KMS-11 (cell line): ENCODE measurements at regions not wholly inside any gene's neighbourhood (a gene's known extent, or its start where the extent isn't known, plus 50 kb on each side); places are given as distances from the start of the nearest gene placed in this dataset.

Experiments
- H2AFZ ChIP-seq: fragments of 200-600 bp; sonication (generic); 2 replicates; pipeline ENCODE4 v1.6.1; 2016; ENCODE audit warnings: antibody characterized with exemption, mixed run types, low read depth
- H3K27ac ChIP-seq: fragments of 200-600 bp; sonication (generic); 2 replicates; pipeline ENCODE4 v1.6.1; 2016; ENCODE audit warnings: mild to moderate bottlenecking, mixed run types
- H3K27me3 ChIP-seq: fragments of 200-600 bp; sonication (generic); 2 replicates; pipeline ENCODE4 v1.6.1; 2017; ENCODE audit warnings: mild to moderate bottlenecking, low read depth, mixed run types, moderate library complexity; ENCODE audit not compliant: insufficient read depth
- H3K36me3 ChIP-seq: fragments of 200-600 bp; sonication (generic); 2 replicates; pipeline ENCODE4 v1.6.1; 2017; ENCODE audit warnings: mild to moderate bottlenecking, mixed run types; ENCODE audit not compliant: insufficient read depth
- H3K4me1 ChIP-seq: fragments of 200-600 bp; sonication (generic); 2 replicates; pipeline ENCODE4 v1.6.1; 2016; ENCODE audit warnings: mild to moderate bottlenecking, low read depth, mixed run types; ENCODE audit not compliant: poor library complexity, severe bottlenecking
- H3K4me2 ChIP-seq: fragments of 200-600 bp; sonication (generic); 2 replicates; pipeline ENCODE4 v1.7.0; 2016; ENCODE audit warnings: mild to moderate bottlenecking, mixed run types
- H3K4me3 ChIP-seq: fragments of 200-600 bp; sonication (generic); IDR thresholded peaks from 2 replicates; pipeline ENCODE4 v1.6.1; 2017; ENCODE audit warnings: low read depth, low read length, mixed read lengths; ENCODE audit not compliant: insufficient read depth
- H3K79me2 ChIP-seq: fragments of 200-600 bp; sonication (generic); 2 replicates; pipeline ENCODE4 v1.6.1; 2016; ENCODE audit warnings: low read depth, mixed run types; ENCODE audit not compliant: insufficient read depth
- H3K9ac ChIP-seq: fragments of 200-600 bp; sonication (generic); 2 replicates; pipeline ENCODE4 v1.6.1; 2016; ENCODE audit warnings: mild to moderate bottlenecking, mixed run types
- H4K20me1 ChIP-seq: fragments of 200-600 bp; sonication (generic); 2 replicates; pipeline ENCODE4 v1.6.1; 2016; ENCODE audit warnings: mild to moderate bottlenecking, mixed run types; ENCODE audit not compliant: insufficient read depth
- TF ChIP-seq, protein P1 (sequence below): fragments of 200-600 bp; sonication (generic); conservative IDR thresholded peaks from 2 replicates; pipeline ENCODE4 v1.6.1; 2017; ENCODE audit warnings: low read depth, mild to moderate bottlenecking, antibody characterized with exemption, low read length, moderate library complexity, mixed read lengths

DNA sequence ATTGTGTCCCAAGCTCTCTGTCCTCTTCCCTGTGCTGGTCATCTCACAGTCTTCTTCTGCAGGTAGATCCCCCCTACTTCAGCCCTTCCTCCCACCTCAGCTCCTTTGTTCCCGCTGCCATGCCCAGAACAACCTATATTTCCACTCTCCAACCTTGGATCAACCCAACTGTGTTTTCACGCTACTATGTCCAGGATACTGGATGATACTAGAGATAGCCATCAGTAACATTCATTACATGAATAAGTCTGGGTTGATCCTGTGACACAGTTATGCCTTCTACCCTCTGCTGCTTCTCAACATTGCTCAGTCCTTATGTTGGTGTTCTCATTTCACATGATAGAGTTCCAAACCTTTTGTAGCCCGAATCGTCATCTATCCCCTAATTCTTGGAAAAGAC, 286.4 kb downstream of the ZEB1 start:
- Histone ChIP-seq H3K27me3 (no peaks in the 10 kb centered on the region), H3K4me1 (no peaks in the 10 kb centered on the region), H4K20me1 (no peaks in the 10 kb centered on the region), H3K4me2 (no peak overlapping the region), H3K79me2 (no peaks in the 10 kb centered on the region), H2AFZ (no peak overlapping the region), H3K9ac (no peak overlapping the region), H3K4me3 (no peak overlapping the region), H3K36me3 (no peaks in the 10 kb centered on the region), H3K27ac (no peak overlapping the region)
- TF ChIP-seq, protein P1, sequence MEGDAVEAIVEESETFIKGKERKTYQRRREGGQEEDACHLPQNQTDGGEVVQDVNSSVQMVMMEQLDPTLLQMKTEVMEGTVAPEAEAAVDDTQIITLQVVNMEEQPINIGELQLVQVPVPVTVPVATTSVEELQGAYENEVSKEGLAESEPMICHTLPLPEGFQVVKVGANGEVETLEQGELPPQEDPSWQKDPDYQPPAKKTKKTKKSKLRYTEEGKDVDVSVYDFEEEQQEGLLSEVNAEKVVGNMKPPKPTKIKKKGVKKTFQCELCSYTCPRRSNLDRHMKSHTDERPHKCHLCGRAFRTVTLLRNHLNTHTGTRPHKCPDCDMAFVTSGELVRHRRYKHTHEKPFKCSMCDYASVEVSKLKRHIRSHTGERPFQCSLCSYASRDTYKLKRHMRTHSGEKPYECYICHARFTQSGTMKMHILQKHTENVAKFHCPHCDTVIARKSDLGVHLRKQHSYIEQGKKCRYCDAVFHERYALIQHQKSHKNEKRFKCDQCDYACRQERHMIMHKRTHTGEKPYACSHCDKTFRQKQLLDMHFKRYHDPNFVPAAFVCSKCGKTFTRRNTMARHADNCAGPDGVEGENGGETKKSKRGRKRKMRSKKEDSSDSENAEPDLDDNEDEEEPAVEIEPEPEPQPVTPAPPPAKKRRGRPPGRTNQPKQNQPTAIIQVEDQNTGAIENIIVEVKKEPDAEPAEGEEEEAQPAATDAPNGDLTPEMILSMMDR = no peak

DNA sequence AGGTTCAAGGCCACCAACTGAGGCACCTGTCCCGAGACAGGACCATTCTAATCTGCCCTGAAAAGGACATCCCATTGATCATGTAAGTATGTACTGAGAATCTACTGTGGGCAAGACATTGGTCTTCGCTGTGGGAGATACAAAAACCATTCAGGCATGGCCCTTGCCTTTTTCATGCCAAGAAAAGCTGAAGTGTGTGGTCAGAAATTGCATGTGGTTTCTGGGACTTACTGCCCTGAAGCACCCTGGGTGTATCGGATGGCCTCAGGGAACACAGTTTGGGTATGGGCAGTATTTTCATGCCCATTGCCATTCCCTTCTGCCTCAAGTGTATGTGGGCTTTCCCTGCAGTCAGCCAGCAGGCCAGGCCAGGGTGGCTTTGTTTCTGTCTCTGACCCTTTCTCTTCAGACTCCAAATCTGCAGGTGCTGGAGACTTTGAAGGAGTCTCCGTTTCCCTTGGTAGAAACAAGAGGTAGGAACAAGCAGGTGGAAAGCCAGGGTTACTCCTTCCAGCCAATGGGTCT, 285.7 kb downstream of the ZEB1 start:
- no peaks in the 10 kb centered on the region for H3K36me3 ChIP-seq
- no peaks in the 10 kb centered on the region for H3K79me2 ChIP-seq
- H3K4me1 ChIP-seq = no peaks in the 10 kb centered on the region
- H3K4me2 ChIP-seq = no peak overlapping the region
- no peak overlapping the region for H3K27ac ChIP-seq
- H3K9ac ChIP-seq = no peak overlapping the region
- TF ChIP-seq, protein P1 = no peak
- no peaks in the 10 kb centered on the region for H3K27me3 ChIP-seq
- H3K4me3 ChIP-seq = no peak overlapping the region
- H2AFZ ChIP-seq = no peak overlapping the region
- H4K20me1 ChIP-seq = no peaks in the 10 kb centered on the region

DNA sequence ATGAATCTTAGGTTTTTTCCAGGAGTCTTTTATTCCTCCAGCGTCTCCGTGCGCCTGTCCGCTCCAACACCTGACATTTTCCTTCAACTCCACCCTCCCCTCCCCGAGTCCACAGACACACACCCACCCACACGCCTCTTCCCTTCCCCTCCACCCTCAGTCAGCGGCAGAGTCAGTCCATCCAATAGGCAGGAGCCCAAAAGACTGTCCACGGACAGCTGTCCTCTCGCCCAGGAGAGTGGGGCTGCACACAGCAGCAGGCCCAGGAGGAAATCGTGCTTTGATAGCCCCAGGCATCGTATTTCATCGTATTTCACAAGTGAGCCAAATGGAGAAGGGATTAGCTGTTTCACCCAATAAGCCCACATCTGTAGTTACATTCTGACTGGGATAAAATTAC, 285.1 kb downstream of the ZEB1 start:
- H3K27ac ChIP-seq = no peak overlapping the region
- H3K9ac ChIP-seq = no peak overlapping the region; the same call in 1 of the 2 replicates
- peak overlapping the region; percentile 82; the same call in 1 of the 2 replicates for H2AFZ ChIP-seq
- no peaks in the 10 kb centered on the region for H4K20me1 ChIP-seq
- H3K79me2 ChIP-seq = no peaks in the 10 kb centered on the region
- H3K4me1 ChIP-seq = no peaks in the 10 kb centered on the region
- H3K4me2 ChIP-seq = peak overlapping the region; percentile 44; the same call in 1 of the 2 replicates
- H3K4me3 ChIP-seq = no peak overlapping the region
- no peaks in the 10 kb centered on the region for H3K27me3 ChIP-seq
- no peaks in the 10 kb centered on the region for H3K36me3 ChIP-seq
- TF ChIP-seq, protein P1 = no peak

DNA sequence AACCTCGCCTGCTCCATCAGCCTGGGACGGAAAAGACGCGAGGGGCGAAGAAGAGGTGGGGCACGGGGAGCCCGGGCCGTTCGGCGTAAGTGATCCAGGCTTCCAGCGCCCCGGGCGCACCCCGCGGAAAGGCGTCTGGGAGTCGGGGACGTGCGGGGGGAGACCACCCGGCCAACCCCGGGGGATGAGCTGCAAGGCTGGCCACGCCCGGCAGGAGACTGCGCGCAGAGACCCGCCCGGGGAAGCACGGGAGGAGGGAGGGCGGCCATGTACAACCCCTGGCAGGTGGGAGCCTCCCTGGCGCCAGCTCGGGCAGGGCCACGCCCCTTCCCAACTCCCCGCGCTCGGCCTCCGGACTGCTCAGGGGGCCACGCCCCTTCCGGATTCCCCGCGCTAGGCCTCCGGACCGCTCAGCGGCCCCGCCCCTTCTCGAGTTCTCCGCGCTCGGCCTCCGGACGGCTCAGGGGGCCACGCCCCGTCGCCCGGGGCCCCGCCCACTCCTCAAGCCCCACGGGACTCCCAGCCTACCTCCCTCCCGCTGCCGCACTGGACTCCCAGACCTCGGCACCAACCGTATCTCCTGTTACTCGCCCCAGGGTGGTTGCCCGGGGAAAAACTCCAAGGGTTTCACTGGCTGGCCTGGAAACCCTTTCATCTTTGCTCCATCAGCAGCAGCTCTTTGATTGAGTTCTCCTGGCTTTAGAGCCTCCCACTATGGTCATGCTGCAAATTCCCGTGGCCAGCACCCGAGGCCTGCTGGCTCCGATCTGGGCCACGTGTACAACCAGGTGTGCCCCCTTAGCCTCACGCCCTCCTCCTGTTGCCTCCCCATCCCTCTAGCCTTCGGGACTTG, 284.4 kb downstream of the ZEB1 start:
- Histone ChIP-seq H3K4me2 (peak overlapping the region; percentile 44; the same call in 1 of the 2 replicates), H3K27ac (no peak overlapping the region), H3K27me3 (no peaks in the 10 kb centered on the region), H3K4me3 (no peak overlapping the region), H3K4me1 (no peaks in the 10 kb centered on the region), H3K79me2 (no peaks in the 10 kb centered on the region), H3K36me3 (no peaks in the 10 kb centered on the region), H2AFZ (peak overlapping the region; percentile 82), H3K9ac (no peak overlapping the region; the same call in 1 of the 2 replicates), H4K20me1 (no peaks in the 10 kb centered on the region)
- TF ChIP-seq, protein P1 = no peak
